KMS-11 (cell line): ENCODE measurements at regions not wholly inside any gene's neighbourhood (a gene's known extent, or its start where the extent isn't known, plus 50 kb on each side); places are given as distances from the start of the nearest gene placed in this dataset.
A peak's percentile ranks its signal among the peaks of the same experiment; 100 is the strongest.
"Not testable (repeated sequence)": the region's sequence is repeated elsewhere in the genome, so short reads cannot be mapped to it uniquely, and the experiment has no call there.

Source experiments
- H2AFZ ChIP-seq: fragments of 200-600 bp; sonication (generic); 2 replicates; pipeline ENCODE4 v1.6.1; 2016; ENCODE audit warnings: antibody characterized with exemption, mixed run types, low read depth
- H3K27ac ChIP-seq: fragments of 200-600 bp; sonication (generic); 2 replicates; pipeline ENCODE4 v1.6.1; 2016; ENCODE audit warnings: mild to moderate bottlenecking, mixed run types
- H3K27me3 ChIP-seq: fragments of 200-600 bp; sonication (generic); 2 replicates; pipeline ENCODE4 v1.6.1; 2017; ENCODE audit warnings: mild to moderate bottlenecking, low read depth, mixed run types, moderate library complexity; ENCODE audit not compliant: insufficient read depth
- H3K36me3 ChIP-seq: fragments of 200-600 bp; sonication (generic); 2 replicates; pipeline ENCODE4 v1.6.1; 2017; ENCODE audit warnings: mild to moderate bottlenecking, mixed run types; ENCODE audit not compliant: insufficient read depth
- H3K4me1 ChIP-seq: fragments of 200-600 bp; sonication (generic); 2 replicates; pipeline ENCODE4 v1.6.1; 2016; ENCODE audit warnings: mild to moderate bottlenecking, low read depth, mixed run types; ENCODE audit not compliant: poor library complexity, severe bottlenecking
- H3K4me2 ChIP-seq: fragments of 200-600 bp; sonication (generic); 2 replicates; pipeline ENCODE4 v1.7.0; 2016; ENCODE audit warnings: mild to moderate bottlenecking, mixed run types
- H3K4me3 ChIP-seq: fragments of 200-600 bp; sonication (generic); IDR thresholded peaks from 2 replicates; pipeline ENCODE4 v1.6.1; 2017; ENCODE audit warnings: low read depth, low read length, mixed read lengths; ENCODE audit not compliant: insufficient read depth
- H3K79me2 ChIP-seq: fragments of 200-600 bp; sonication (generic); 2 replicates; pipeline ENCODE4 v1.6.1; 2016; ENCODE audit warnings: low read depth, mixed run types; ENCODE audit not compliant: insufficient read depth
- H3K9ac ChIP-seq: fragments of 200-600 bp; sonication (generic); 2 replicates; pipeline ENCODE4 v1.6.1; 2016; ENCODE audit warnings: mild to moderate bottlenecking, mixed run types
- H4K20me1 ChIP-seq: fragments of 200-600 bp; sonication (generic); 2 replicates; pipeline ENCODE4 v1.6.1; 2016; ENCODE audit warnings: mild to moderate bottlenecking, mixed run types; ENCODE audit not compliant: insufficient read depth
- CTCF ChIP-seq: fragments of 200-600 bp; sonication (generic); conservative IDR thresholded peaks from 2 replicates; pipeline ENCODE4 v1.6.1; 2017; ENCODE audit warnings: low read depth, mild to moderate bottlenecking, antibody characterized with exemption, low read length, moderate library complexity, mixed read lengths

- Histone ChIP-seq H3K4me3 (no peak overlapping the region), H4K20me1 (no peaks in the 10 kb centered on the region), H2AFZ (no peak overlapping the region), H3K27ac (no peak overlapping the region), H3K36me3 (no peaks in the 10 kb centered on the region), H3K9ac (no peak overlapping the region), H3K27me3 (no peaks in the 10 kb centered on the region), H3K4me1 (no peaks in the 10 kb centered on the region), H3K4me2 (no peak overlapping the region), H3K79me2 (no peaks in the 10 kb centered on the region)
- TF ChIP-seq CTCF, result no peak
Observed at GRCh38 chr7:65462148-65462716, 88.6 kb downstream of the ZNF92 start.

DNA sequence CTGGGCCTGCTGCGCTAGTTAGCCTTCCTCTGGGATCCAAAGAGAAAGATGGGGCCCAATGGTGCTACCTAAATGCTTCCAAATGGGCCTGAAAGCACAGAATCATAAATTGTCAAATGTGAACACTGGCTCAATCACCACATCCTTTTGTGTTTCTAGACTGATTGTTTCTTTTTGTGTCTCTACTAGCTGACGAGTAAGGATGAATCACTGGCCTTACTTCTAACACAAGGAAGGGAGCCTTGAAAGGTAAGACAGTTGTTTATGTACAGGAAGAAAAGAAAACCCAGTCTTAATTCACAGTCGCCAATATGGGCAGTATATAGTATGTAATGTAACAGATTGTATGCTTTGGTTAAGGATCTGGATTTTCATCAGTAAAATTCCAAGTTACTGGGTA lies 89.5 kb downstream of the ZNF92 start:
- no peaks in the 10 kb centered on the region for H3K79me2 ChIP-seq
- H3K9ac ChIP-seq, result no peak overlapping the region
- H3K4me3 ChIP-seq, result no peak overlapping the region
- H3K36me3 ChIP-seq, result no peaks in the 10 kb centered on the region
- H3K27ac ChIP-seq, result no peak overlapping the region
- peaks cover 8% of the 10 kb centered on the region for H3K4me1 ChIP-seq
- H4K20me1 ChIP-seq, result no peaks in the 10 kb centered on the region
- no peak overlapping the region for H3K4me2 ChIP-seq
- no peak for TF ChIP-seq CTCF
- no peak overlapping the region for H2AFZ ChIP-seq
- H3K27me3 ChIP-seq, result no peaks in the 10 kb centered on the region

GRCh38 chr7:65469919-65470558 lies 96.4 kb downstream of the ZNF92 start:
- H3K36me3 ChIP-seq, H3K4me2 ChIP-seq, H3K4me3 ChIP-seq, H3K27me3 ChIP-seq, H4K20me1 ChIP-seq, H3K9ac ChIP-seq, H3K79me2 ChIP-seq, H3K27ac ChIP-seq, H2AFZ ChIP-seq: not testable (repeated sequence)
- peaks cover 41% of the 10 kb centered on the region for H3K4me1 ChIP-seq

DNA sequence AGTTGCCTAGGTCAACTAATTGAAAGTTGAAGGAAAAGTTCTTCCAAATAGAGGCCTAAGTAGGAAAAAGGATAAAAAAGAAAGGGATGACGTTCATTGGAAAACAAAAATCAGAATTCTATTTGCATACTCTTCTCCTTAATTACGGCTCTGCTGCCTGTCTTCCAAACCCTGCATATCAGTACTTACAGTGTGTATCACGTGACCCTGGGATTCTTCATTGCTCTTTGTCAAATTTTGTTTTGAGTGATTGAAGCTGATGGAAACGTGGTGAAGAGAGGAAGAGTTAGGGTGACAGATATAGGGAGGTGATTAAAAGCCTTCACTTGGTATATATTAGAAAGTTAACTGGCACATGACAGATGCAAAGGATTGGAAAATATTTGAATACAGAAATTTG lies 97.9 kb downstream of the ZNF92 start:
- no peaks in the 10 kb centered on the region for H4K20me1 ChIP-seq
- H3K27me3 ChIP-seq, result no peaks in the 10 kb centered on the region
- TF ChIP-seq CTCF, result no peak
- no peak overlapping the region for H2AFZ ChIP-seq
- H3K27ac ChIP-seq, result no peak overlapping the region
- H3K79me2 ChIP-seq, result no peaks in the 10 kb centered on the region
- H3K4me3 ChIP-seq, result no peak overlapping the region
- H3K9ac ChIP-seq, result no peak overlapping the region
- H3K4me2 ChIP-seq, result no peak overlapping the region
- H3K4me1 ChIP-seq, result peaks cover 56% of the 10 kb centered on the region
- no peaks in the 10 kb centered on the region for H3K36me3 ChIP-seq

- H3K27me3 ChIP-seq, result no peaks in the 10 kb centered on the region
- peak overlapping the region; percentile 20 for H2AFZ ChIP-seq
- peaks cover 57% of the 10 kb centered on the region for H3K4me1 ChIP-seq
- no peaks in the 10 kb centered on the region for H3K79me2 ChIP-seq
- no peak for TF ChIP-seq CTCF
- H4K20me1 ChIP-seq, result no peaks in the 10 kb centered on the region
- H3K9ac ChIP-seq, result peak overlapping the region; percentile 45; the same call in 1 of the 2 replicates
- no peaks in the 10 kb centered on the region for H3K36me3 ChIP-seq
- H3K4me3 ChIP-seq, result no peak overlapping the region
- peak overlapping the region; percentile 70 for H3K4me2 ChIP-seq
- H3K27ac ChIP-seq, result peak overlapping the region; percentile 96
Observed at GRCh38 chr7:65475040-65475726, 101.5 kb downstream of the ZNF92 start.
